SK-N-MC (cell line): ENCODE measurements at regions not wholly inside any gene's neighbourhood (a gene's known extent, or its start where the extent isn't known, plus 50 kb on each side); places are given as distances from the start of the nearest gene placed in this dataset.
A peak's percentile ranks its signal among the peaks of the same experiment; 100 is the strongest.

Source experiments
- DNase-seq: peaks from one replicate; pipeline ENCODE4 v3.0.0-alpha.2; 2011; ENCODE audit warnings: low read depth, low spot score
- H3K27ac ChIP-seq: fragments of 200-600 bp; sonication (generic); 2 replicates; pipeline ENCODE4 v1.5.1; 2016; ENCODE audit warnings: mixed run types
- H3K36me3 ChIP-seq: fragments of 200-600 bp; sonication (generic); 2 replicates; pipeline ENCODE4 v1.6.1; 2017; ENCODE audit warnings: antibody characterized with exemption, low read length, mixed read lengths; ENCODE audit not compliant: insufficient read depth
- H3K4me3 ChIP-seq: fragments of 200-600 bp; sonication (generic); 2 replicates; pipeline ENCODE4 v1.5.1; 2016
- H3K9ac ChIP-seq: fragments of 200-600 bp; sonication (generic); 2 replicates; pipeline ENCODE4 v1.8.0; 2017; ENCODE audit warnings: mixed run types, mixed read lengths; ENCODE audit not compliant: insufficient read length
- H3K9me3 ChIP-seq: fragments of 200-600 bp; sonication (generic); 2 replicates; pipeline ENCODE4 v1.6.1; 2017; ENCODE audit warnings: low read depth, mild to moderate bottlenecking, antibody characterized with exemption, low read length, moderate library complexity, mixed read lengths
- EZH2 ChIP-seq: fragments of 200-600 bp; sonication (generic); IDR thresholded peaks from one replicate; pipeline ENCODE4 v1.6.1; 2017; ENCODE audit warnings: antibody characterized with exemption
- FOXP2 ChIP-seq: optimal IDR thresholded peaks from 2 replicates; pipeline ENCODE3; 2011; ENCODE audit warnings: mild to moderate bottlenecking, moderate library complexity; ENCODE audit not compliant: insufficient read depth; ENCODE audit errors: extremely low read length, control extremely low read depth
- POLR2AphosphoS5 ChIP-seq: IDR thresholded peaks from 2 replicates; pipeline ENCODE4 v1.6.1; 2012; ENCODE audit warnings: mild to moderate bottlenecking, low read depth, low read length, borderline replicate concordance

DNA sequence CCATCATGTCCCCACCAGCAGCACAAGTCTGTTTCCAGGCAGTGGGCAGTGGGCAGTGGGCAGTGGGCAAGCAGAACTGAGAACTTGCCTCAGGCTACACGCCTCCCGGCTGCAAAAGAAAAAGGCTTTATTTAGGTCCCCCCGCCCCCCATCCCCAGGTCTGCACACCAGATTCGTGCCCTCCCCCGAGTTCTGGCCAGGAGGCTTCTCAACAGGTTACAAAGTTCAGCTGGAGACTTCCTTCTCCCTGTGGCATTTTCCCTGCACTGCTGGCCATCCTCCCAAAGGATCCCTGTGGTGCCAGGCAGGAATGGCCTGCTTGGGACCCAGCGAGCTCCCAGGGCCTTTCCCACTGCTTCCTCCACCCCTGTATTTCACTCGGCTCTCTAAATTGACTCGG, 97.0 kb upstream of the TRIM2 start:
- H3K27ac ChIP-seq, result no peak overlapping the region
- DNase-seq, result no peak
- H3K4me3 ChIP-seq, result no peak overlapping the region
- H3K9ac ChIP-seq, result no peak overlapping the region
- no peaks in the 10 kb centered on the region for H3K36me3 ChIP-seq
- TF ChIP-seq POLR2AphosphoS5, result no peak
- TF ChIP-seq FOXP2, result no peak
- TF ChIP-seq EZH2, result no peak
- no peaks in the 10 kb centered on the region for H3K9me3 ChIP-seq

DNA sequence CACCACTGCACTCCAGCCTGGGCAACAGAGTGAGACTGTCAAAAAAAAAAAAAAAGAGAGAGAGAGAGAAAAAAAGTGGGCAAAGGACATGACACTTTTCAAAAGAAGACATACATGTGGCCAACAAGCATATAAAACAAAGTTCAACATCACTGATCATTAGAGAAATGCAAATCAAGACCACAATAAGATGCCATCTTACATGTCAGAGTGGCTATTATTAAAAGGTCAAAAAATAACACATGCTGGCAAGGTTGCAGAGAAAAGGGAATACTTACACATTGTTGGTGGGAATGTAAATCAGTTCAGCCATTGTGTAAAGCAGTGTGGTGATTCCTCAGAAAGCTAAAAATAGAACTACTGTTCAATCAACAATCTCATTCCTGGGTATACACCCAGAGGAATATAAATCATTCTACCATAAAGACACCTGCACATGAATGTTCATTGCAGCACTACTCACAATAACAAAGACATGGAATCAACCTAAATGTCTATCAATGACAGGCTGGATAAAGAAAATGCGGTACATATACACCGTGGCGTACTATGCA, 94.9 kb upstream of the TRIM2 start:
- H3K9me3 ChIP-seq, result no peaks in the 10 kb centered on the region

DNA sequence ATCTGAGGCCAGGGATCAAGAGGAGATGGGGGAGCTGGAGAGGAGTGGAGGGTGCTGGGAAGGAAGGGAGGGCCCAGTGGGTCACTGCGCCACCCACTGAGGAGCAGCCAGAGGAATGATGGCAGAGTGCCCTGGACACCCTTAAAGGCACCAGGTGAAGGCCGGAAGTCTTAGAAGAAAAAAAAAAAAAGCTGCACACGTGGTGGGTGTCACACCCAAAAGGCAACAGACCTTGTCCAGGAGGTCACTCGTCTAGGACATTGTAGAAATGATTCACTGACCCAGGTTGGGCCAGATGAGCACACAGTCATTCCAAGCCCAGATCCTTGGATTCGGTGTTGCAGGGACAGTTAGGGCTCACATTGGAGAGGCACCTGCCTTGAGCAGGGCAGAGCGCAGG, 93.5 kb upstream of the TRIM2 start:
- Histone ChIP-seq H3K9me3 (no peaks in the 10 kb centered on the region), H3K4me3 (no peak overlapping the region), H3K36me3 (no peaks in the 10 kb centered on the region), H3K27ac (no peak overlapping the region), H3K9ac (no peak overlapping the region)
- TF ChIP-seq FOXP2, result no peak
- TF ChIP-seq EZH2, result no peak
- TF ChIP-seq POLR2AphosphoS5, result no peak
- no peak for DNase-seq

More for the DNA sequence above, 94.9 kb upstream of the TRIM2 start:
- Histone ChIP-seq H3K4me3 (no peak overlapping the region), H3K36me3 (no peaks in the 10 kb centered on the region), H3K27ac (no peak overlapping the region), H3K9ac (no peak overlapping the region)
- no peak for DNase-seq
- TF ChIP-seq POLR2AphosphoS5, result no peak
- TF ChIP-seq EZH2, result no peak
- no peak for TF ChIP-seq FOXP2

DNA sequence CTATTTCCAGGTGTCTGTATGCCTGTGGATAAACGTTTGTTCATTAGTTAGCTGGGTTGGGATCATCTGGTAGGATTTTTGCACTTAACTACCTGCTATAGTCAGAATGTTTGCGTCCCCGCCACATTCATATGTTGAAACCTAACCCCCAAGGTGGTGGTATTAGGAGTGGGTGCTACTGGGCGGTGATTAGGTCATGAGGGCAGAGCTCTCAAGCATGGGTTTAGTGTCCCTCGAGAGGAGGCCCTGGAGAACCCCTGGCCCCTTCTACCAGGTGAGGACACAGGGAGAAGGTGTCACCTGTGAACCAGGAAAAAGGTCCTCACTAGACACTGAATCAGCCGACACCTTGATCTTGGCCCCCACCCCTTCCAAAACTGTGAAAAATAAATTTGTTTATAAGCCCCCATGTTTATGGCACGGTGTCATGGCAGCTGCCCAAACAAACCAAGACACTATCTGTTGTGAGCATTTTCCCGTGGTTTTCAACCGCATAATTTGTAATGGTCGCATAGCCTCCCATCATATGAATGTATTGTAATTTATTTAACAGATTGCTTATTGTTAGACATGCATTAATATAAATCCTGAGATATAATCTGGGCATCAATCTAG, 92.7 kb upstream of the TRIM2 start:
- no peak overlapping the region for H3K27ac ChIP-seq
- no peak overlapping the region for H3K4me3 ChIP-seq
- no peak for TF ChIP-seq EZH2
- TF ChIP-seq FOXP2, result no peak
- no peak for TF ChIP-seq POLR2AphosphoS5
- H3K9ac ChIP-seq, result no peak overlapping the region
- no peak for DNase-seq
- no peaks in the 10 kb centered on the region for H3K36me3 ChIP-seq
- no peaks in the 10 kb centered on the region for H3K9me3 ChIP-seq

DNA sequence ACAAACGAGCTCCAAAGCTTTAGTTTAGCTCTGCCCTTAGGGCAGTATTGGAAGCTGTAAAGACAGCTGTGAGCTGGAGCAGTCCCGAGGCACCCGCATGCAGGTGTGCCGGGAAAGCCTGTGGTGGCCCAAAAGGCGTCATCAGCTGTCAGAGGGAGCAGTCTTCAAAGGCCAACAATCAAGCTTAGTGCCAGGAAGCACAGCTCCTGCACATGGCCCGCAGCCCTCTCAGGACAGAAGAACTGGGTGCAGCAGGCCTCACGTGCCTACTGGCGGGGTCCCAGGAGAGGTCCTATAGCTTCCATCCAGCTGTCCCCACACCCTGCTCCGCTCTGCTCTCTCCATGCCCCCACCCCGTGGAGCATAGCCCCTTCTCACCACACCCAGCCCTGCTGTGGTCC, 92.2 kb upstream of the TRIM2 start:
- Histone ChIP-seq H3K9ac (no peak overlapping the region), H3K9me3 (no peaks in the 10 kb centered on the region), H3K27ac (no peak overlapping the region), H3K4me3 (no peak overlapping the region), H3K36me3 (no peaks in the 10 kb centered on the region)
- no peak for DNase-seq
- TF ChIP-seq EZH2, result no peak
- TF ChIP-seq POLR2AphosphoS5, result no peak
- no peak for TF ChIP-seq FOXP2

DNA sequence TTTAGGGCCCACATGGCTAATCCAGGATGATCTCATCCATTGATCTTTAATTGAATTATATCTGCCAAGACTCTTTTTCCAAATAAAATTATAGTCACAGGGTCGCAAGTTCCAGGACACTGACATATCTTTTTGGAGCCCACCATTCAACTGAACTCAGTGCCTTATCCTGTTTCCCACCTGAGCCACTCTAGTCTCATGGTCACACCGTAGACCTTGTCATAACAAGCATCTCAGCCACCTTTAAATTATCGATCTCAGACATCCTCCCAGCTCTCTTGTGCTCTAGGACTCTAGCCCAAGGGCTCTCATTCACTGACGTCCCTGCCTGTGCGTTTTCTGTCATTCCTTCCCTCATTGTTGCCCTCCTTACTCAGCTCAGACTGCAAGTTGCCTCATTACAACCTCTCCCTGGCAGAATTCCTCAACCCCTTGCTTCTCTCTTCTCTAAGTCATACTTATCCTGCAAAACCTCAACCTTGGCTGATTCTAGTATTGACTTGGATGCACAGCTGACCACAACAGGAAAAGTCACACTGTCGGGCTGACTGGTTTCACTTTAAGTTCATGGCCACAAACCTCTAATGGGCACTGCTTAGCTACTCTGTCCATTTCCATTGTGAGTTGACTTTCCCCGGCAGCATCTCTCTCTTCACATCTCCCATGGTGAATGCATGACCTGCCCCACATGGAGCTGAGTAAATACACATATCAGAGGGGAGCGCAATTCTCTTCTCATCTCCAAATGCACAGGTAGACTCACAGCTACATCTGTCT, 91.0 kb upstream of the TRIM2 start:
- Histone ChIP-seq H3K9ac (no peak overlapping the region), H3K4me3 (no peak overlapping the region), H3K9me3 (no peaks in the 10 kb centered on the region), H3K27ac (no peak overlapping the region), H3K36me3 (no peaks in the 10 kb centered on the region)
- DNase-seq, result no peak
- TF ChIP-seq POLR2AphosphoS5 (no peak), FOXP2 (no peak), EZH2 (no peak)

DNA sequence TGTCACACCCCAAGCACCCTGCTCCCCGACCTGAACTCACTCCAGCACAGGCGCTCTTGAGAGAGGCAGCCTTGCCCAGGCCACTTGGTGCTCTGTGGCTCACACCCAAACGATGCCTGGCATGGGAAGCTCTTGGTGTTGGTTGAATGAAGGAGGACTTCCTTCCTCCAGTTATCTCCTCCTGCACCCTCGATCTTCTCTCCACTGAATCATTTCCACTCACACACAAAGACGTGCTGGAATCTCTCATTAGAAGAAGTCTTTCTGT, 90.5 kb upstream of the TRIM2 start:
- Histone ChIP-seq H3K36me3 (no peaks in the 10 kb centered on the region), H3K9me3 (no peaks in the 10 kb centered on the region), H3K27ac (no peak overlapping the region), H3K9ac (no peak overlapping the region), H3K4me3 (no peak overlapping the region)
- DNase-seq, result no peak
- TF ChIP-seq POLR2AphosphoS5 (no peak), EZH2 (no peak), FOXP2 (no peak)

DNA sequence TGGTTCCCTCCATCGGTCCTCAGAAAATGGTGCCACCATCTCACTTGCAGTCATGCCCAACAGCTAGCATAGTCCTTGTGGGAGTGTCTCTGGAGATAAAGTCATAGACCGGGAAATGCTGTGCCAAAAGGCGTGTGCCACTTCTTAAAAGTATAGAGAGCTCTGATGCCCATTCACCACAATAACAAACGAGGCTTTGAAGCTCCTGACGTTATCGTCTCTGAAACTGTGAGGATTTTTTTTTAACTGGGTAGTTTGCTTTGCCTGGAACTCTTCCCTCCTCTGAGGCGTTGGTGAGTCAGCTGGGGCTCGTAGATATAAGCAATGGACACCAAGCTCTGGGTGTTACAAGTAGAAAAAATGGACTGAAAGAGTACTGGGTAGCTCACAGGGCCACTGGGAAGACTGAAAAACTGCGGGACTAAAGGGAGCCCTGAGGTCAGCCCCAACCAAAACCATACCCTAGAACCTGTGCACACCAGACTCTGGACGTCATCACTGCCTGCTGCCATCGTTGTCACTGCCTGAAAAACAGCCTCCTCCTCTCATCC, 89.4 kb upstream of the TRIM2 start:
- H3K4me3 ChIP-seq, result no peak overlapping the region
- TF ChIP-seq POLR2AphosphoS5, result no peak
- TF ChIP-seq EZH2, result no peak
- TF ChIP-seq FOXP2, result no peak
- H3K9ac ChIP-seq, result no peak overlapping the region
- H3K9me3 ChIP-seq, result no peaks in the 10 kb centered on the region
- no peak overlapping the region for H3K27ac ChIP-seq
- H3K36me3 ChIP-seq, result no peaks in the 10 kb centered on the region
- DNase-seq, result no peak

DNA sequence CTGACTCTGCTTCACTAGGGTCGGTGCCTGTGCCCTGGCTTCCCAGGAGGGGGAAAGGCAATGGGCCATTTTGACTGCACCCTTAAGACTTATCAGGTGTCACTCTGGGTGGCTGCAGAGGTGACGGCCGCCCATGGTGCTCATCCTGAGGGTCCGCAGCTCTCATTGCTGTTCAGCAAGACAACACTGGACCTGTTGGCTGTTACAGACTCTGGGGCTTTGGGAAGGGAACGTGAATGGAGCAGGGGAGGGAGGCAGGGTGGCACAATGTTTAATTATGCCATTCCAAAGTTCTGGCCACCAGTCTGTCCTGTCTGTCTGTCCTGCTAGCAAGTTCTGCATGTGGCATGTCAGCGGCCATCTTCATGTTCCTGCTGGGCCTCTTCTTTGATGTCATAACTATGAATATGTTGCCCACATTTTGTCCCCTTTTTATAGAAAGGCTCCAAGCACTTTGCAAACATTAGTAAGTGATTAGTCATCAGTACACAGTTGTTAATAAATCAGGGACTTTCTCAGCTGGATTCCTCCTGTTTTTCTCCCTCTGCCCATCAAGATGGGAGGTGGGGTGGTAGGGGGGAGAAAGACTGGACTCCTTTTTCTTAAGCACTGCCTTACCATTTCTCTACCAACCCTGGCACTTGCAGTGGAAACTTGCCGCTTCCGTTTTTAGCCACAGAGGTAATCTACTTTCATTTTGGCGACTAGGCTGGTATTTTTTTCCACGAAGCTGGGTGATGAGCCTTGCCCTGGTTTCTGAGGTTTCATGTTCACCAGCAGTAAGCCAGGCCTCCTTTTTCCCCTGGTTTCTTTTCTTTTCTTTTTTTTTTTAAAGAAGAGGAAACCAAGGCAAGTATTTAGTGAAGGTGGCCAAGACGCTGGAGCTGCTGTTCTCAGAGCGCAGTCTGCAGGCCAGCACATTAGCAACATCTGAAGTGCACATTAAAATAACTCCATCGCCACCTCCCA, 88.6 kb upstream of the TRIM2 start:
- no peak for DNase-seq
- no peaks in the 10 kb centered on the region for H3K9me3 ChIP-seq
- TF ChIP-seq FOXP2 (no peak), EZH2 (no peak), POLR2AphosphoS5 (no peak)
- peak overlapping the region; percentile 48 for H3K4me3 ChIP-seq
- H3K9ac ChIP-seq, result no peak overlapping the region
- no peaks in the 10 kb centered on the region for H3K36me3 ChIP-seq
- H3K27ac ChIP-seq, result no peak overlapping the region
